ENCODE measurements at regions not wholly inside any gene's neighbourhood (a gene's known extent, or its start where the extent isn't known, plus 50 kb on each side); places are given as distances from the start of the nearest gene placed in this dataset.

- TF ChIP-seq CTCF (IDR thresholded peaks at IDR 0.05) = no peak
- intact Hi-C loops (cut with DNase I) = loop anchor here in 5 of 10 donors (10.0 kb wide), 1 partner anchor 575 kb away; no protein-coding TSS in a partner anchor
- Histone ChIP-seq H3K4me1 (no peaks in the 10 kb centered on the region), H3K27me3 (no peaks in the 10 kb centered on the region), H3K4me3 (no peak overlapping the region), H3K9me3 (no peaks in the 10 kb centered on the region), H3K36me3 (no peaks in the 10 kb centered on the region), H3K27ac (no peak overlapping the region)
- no peak for ATAC-seq
- WGBS, 2 donors = 67 to 75% methylated on average over 3 of the region's 3 CpGs
- DNase-seq = no peak
These were observed 244.5 kb upstream of the MYO3A start for GRCh38 chr10:25689346-25690100.

- ATAC-seq (no peak), DNase-seq (no peak)
- no peaks in the 10 kb centered on the region for H3K9me3 ChIP-seq
- intact Hi-C loops (cut with DNase I) = no loop called here
- no peaks in the 10 kb centered on the region for H3K4me1 ChIP-seq
- TF ChIP-seq CTCF (IDR thresholded peaks at IDR 0.05) = no peak
- H3K4me3 ChIP-seq = no peak overlapping the region
- no peaks in the 10 kb centered on the region for H3K27me3 ChIP-seq
- no peaks in the 10 kb centered on the region for H3K36me3 ChIP-seq
- H3K27ac ChIP-seq = no peak overlapping the region
- WGBS, 2 donors = 41 to 44% methylated on average over 2 of the region's 2 CpGs
These were observed 241.3 kb upstream of the MYO3A start for GRCh38 chr10:25692761-25693160.

GRCh38 chr10:25694206-25694933 is 239.7 kb upstream of the MYO3A start:
- ATAC-seq = no peak

GRCh38 chr10:25694971-25695370 is 239.1 kb upstream of the MYO3A start:
- Histone ChIP-seq H3K27me3 (no peaks in the 10 kb centered on the region), H3K27ac (no peak overlapping the region), H3K36me3 (no peaks in the 10 kb centered on the region), H3K4me3 (no peak overlapping the region), H3K4me1 (no peaks in the 10 kb centered on the region), H3K9me3 (no peaks in the 10 kb centered on the region)
- DNase-seq (no peak), ATAC-seq (no peak)
- WGBS, 2 donors = 71% methylated on average over 3 of the region's 3 CpGs
- no peak for TF ChIP-seq CTCF (IDR thresholded peaks at IDR 0.05)
- intact Hi-C loops (cut with DNase I) = no loop called here

More at GRCh38 chr10:25694206-25694933, 239.7 kb upstream of the MYO3A start:
- intact Hi-C loops (cut with DNase I) = no loop called here
- Histone ChIP-seq H3K27ac (no peak overlapping the region), H3K36me3 (no peaks in the 10 kb centered on the region), H3K4me1 (no peaks in the 10 kb centered on the region), H3K9me3 (no peaks in the 10 kb centered on the region), H3K4me3 (no peak overlapping the region), H3K27me3 (no peaks in the 10 kb centered on the region)
- DNase-seq = no peak
- 85 to 91% methylated on average over 13 to 15 of the region's 15 CpGs for WGBS, 2 donors
- TF ChIP-seq CTCF (IDR thresholded peaks at IDR 0.05) = no peak

All from heart right ventricle (tissue), 16 donors.